ENCODE measurements at regions not wholly inside any gene's neighbourhood (a gene's known extent, or its start where the extent isn't known, plus 50 kb on each side); places are given as distances from the start of the nearest gene placed in this dataset.
A peak's percentile ranks its signal among the peaks of the same experiment; 100 is the strongest.
"Not testable (repeated sequence)": the region's sequence is repeated elsewhere in the genome, so short reads cannot be mapped to it uniquely, and the experiment has no call there.

DNA sequence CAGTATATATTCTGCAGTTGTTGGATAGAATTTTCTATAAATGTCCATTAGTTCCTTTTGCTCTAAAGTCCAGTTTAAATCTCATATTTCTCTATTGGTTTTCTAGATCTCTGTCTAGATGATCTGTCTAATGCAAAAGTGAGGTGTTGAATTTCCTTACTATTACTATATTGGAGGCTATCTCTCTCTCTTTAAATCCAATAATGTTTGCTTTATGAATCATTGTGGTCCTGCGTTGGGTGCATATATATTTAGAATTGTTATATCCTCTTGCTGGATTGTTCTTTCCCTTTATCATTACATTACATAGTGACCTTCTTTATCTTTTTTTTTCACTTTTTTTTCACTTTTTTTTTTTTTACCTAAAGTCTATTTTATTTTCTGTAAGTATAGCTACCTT, 208.5 kb upstream of the ASCC3 start:
- H3K36me3 ChIP-seq (ENCODE audit: control insufficient read depth, insufficient read depth, low read length), result no peaks in the 10 kb centered on the region
- FAIRE-seq (no peak), DNase-seq (ENCODE audit: low read depth) (peak; percentile 65)

DNA sequence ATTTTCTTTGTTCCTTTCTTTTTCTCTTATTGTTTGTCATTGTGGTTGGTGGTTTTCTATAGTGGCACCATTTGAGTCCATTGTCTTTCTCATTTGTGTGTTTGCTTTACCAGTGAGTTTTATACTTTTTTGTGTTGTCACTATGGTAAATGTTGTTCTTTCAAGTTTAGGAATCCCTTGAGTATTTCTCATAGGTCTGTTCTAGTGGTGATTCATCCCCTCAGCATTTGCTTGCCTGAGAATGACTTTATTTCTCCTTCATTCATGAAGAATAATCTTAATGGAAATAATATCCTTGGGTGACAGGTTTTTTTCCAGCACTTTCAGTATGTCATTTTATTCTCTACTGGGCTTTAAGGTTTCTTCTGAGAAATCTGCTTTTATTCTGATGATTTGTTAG, 209.2 kb upstream of the ASCC3 start:
- Histone ChIP-seq H3K4me3 (ENCODE audit: low read depth, low read length) (no peak overlapping the region), H3K27me3 (ENCODE audit: control insufficient read depth, insufficient read depth, low read length) (no peaks in the 10 kb centered on the region), H3K36me3 (ENCODE audit: control insufficient read depth, insufficient read depth, low read length) (no peaks in the 10 kb centered on the region)
- DNase-seq (ENCODE audit: low read depth) (peak; percentile 57), FAIRE-seq (no peak)
- TF ChIP-seq, protein P1, sequence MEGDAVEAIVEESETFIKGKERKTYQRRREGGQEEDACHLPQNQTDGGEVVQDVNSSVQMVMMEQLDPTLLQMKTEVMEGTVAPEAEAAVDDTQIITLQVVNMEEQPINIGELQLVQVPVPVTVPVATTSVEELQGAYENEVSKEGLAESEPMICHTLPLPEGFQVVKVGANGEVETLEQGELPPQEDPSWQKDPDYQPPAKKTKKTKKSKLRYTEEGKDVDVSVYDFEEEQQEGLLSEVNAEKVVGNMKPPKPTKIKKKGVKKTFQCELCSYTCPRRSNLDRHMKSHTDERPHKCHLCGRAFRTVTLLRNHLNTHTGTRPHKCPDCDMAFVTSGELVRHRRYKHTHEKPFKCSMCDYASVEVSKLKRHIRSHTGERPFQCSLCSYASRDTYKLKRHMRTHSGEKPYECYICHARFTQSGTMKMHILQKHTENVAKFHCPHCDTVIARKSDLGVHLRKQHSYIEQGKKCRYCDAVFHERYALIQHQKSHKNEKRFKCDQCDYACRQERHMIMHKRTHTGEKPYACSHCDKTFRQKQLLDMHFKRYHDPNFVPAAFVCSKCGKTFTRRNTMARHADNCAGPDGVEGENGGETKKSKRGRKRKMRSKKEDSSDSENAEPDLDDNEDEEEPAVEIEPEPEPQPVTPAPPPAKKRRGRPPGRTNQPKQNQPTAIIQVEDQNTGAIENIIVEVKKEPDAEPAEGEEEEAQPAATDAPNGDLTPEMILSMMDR (IDR thresholded peaks at IDR 0.05; ENCODE audit: insufficient read depth, low read length, severe bottlenecking), result no peak

More for the DNA sequence above, 208.5 kb upstream of the ASCC3 start:
- TF ChIP-seq, protein P1 (IDR thresholded peaks at IDR 0.05; ENCODE audit: insufficient read depth, low read length, severe bottlenecking), result no peak
- Histone ChIP-seq H3K27me3 (ENCODE audit: control insufficient read depth, insufficient read depth, low read length) (no peaks in the 10 kb centered on the region), H3K4me3 (ENCODE audit: low read depth, low read length) (no peak overlapping the region)

DNA sequence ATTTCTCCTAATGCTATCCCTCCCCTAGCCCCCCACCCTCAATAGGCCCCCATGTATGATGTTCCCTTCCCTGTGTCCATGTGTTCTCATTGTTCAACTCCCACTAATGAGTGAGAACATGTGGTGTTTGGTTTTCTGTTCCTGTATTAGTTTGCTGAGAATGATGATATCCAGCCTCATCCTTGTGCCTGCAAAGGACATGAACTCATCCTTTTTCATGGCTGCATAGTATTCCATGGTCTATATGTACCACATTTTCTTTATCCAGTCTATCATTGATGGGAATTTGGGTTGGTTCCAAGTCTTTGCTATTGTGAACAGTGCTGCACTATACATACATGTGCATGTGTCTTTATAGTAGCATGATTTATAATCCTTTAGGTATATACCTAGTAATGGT, 217.5 kb upstream of the ASCC3 start:
- H3K36me3 ChIP-seq (ENCODE audit: control insufficient read depth, insufficient read depth, low read length); FAIRE-seq; H3K4me3 ChIP-seq (ENCODE audit: low read depth, low read length); DNase-seq (ENCODE audit: low read depth); H3K27me3 ChIP-seq (ENCODE audit: control insufficient read depth, insufficient read depth, low read length): not testable (repeated sequence)

DNA sequence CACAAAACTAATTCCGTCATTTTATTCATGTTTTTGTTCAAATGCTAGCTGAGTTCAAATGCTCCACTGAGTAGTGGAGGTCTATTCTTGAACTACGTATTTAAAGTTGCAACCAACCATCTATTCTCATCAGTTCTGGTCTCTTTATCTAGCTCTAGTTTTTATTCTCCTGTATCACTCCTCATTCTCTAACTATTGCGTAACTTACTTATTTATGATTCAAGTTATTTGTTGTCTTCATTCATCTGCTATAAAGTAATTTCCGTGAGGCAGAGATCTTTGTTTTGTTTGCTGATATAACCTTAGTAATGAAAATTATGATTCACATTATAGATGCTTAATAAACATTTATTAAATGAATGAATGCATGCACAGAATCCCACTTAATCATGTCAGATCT, 221.6 kb upstream of the ASCC3 start:
- FAIRE-seq, result no peak
- DNase-seq (ENCODE audit: low read depth), result peak; percentile 23
- no peaks in the 10 kb centered on the region for H3K36me3 ChIP-seq (ENCODE audit: control insufficient read depth, insufficient read depth, low read length)
- TF ChIP-seq, protein P1 (IDR thresholded peaks at IDR 0.05; ENCODE audit: insufficient read depth, low read length, severe bottlenecking), result no peak
- H3K4me3 ChIP-seq (ENCODE audit: low read depth, low read length), result no peak overlapping the region
- H3K27me3 ChIP-seq (ENCODE audit: control insufficient read depth, insufficient read depth, low read length), result no peaks in the 10 kb centered on the region

DNA sequence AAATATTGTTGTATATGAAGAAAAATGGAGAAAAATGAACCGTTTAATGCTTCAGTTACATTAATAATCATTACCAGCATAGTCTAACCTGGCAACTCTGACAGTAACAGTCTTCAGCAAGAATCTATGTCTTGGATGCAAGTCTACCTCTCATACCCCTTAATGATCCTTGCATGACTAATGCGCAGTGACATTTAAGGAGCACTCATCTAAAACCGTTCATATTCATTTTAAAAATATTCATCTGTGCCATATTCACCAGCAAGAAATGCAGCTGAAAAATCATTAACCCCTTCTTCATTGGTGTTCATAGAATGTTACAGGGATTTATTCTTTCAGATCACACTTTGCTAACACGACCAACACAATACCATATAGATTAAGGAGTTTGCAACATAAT, 227.2 kb upstream of the ASCC3 start:
- FAIRE-seq (no peak), DNase-seq (ENCODE audit: low read depth) (no peak)
- TF ChIP-seq, protein P1 (IDR thresholded peaks at IDR 0.05; ENCODE audit: insufficient read depth, low read length, severe bottlenecking), result no peak
- Histone ChIP-seq H3K36me3 (ENCODE audit: control insufficient read depth, insufficient read depth, low read length) (no peaks in the 10 kb centered on the region), H3K4me3 (ENCODE audit: low read depth, low read length) (no peak overlapping the region), H3K27me3 (ENCODE audit: control insufficient read depth, insufficient read depth, low read length) (no peaks in the 10 kb centered on the region)

DNA sequence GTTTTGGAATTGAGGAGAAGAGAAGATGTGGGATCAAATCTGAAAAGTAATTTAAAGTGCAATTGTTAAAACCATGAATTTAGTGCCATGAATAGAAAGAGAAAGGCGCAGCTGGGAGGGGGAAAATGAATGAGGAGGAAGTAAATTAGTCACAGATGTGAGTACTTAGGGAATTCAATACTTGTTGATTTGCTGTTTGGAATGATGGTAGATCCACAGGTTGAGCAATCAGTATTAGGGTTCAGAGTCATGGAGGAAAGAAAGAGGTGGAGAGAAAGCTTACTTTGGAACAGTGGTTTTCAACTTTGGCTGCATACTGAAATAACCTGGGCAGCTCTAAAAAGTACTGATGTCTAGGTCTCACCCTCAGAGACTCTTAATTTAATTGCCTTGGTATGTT, 229.7 kb upstream of the ASCC3 start:
- TF ChIP-seq, protein P1 (IDR thresholded peaks at IDR 0.05; ENCODE audit: insufficient read depth, low read length, severe bottlenecking), result no peak
- FAIRE-seq (no peak), DNase-seq (ENCODE audit: low read depth) (peak; percentile 87)
- no peak overlapping the region for H3K4me3 ChIP-seq (ENCODE audit: low read depth, low read length)
- no peaks in the 10 kb centered on the region for H3K36me3 ChIP-seq (ENCODE audit: control insufficient read depth, insufficient read depth, low read length)
- H3K27me3 ChIP-seq (ENCODE audit: control insufficient read depth, insufficient read depth, low read length), result no peaks in the 10 kb centered on the region
